K562 (cell line): ENCODE measurements at regions not wholly inside any gene's neighbourhood (a gene's known extent, or its start where the extent isn't known, plus 50 kb on each side); places are given as distances from the start of the nearest gene placed in this dataset.

Experiments used
- CBX2 ChIP-seq: fragments of 200-600 bp; sonication (generic); IDR thresholded peaks from one replicate; pipeline ENCODE4 v1.6.1; 2012; ENCODE audit warnings: mild to moderate bottlenecking, low read length, inconsistent platforms; ENCODE audit not compliant: insufficient read depth, poor library complexity, severe bottlenecking
- GMEB1 ChIP-seq: fragments of 250-450 bp; sonication (Bioruptor Pico); IDR thresholded peaks from 2 replicates; pipeline ENCODE4 v1.4.0; 2020; ENCODE audit warnings: mild to moderate bottlenecking

- TF ChIP-seq CBX2 (no peak), GMEB1 (no peak)
Observed at GRCh38 chr2:125324273-125324672, 1299.2 kb downstream of the CNTNAP5 start.
